NCI-H526 treated with DMSO at 0.1 percent for 48 hours (cell line): ENCODE measurements at regions not wholly inside any gene's neighbourhood (a gene's known extent, or its start where the extent isn't known, plus 50 kb on each side); places are given as distances from the start of the nearest gene placed in this dataset.
A peak's percentile ranks its signal among the peaks of the same experiment; 100 is the strongest.

Source experiments
- DNase-seq: peaks from one replicate; lab custom pipeline; 2025; lab: John Stamatoyannopoulos, UW

DNA sequence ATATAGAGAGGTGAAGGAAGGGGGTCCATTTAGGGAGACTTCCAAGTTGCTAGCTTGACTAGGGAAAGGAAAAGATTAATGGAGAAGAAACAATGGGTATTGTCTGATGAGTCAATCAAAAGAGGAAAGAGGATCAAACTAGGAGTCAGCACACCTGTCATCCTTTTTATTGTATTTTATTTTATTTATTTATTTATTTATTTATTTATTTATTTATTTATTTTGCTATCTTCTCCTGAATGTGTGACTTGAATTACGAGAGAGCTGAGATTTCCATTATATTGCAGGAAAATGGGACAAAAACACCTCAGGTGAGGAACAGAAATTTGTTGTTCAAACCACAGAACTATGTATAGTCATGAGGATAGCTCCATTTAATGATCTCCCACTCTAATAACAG is 58.9 kb downstream of the NUDT11 start:
- DNase-seq, result no peak

DNA sequence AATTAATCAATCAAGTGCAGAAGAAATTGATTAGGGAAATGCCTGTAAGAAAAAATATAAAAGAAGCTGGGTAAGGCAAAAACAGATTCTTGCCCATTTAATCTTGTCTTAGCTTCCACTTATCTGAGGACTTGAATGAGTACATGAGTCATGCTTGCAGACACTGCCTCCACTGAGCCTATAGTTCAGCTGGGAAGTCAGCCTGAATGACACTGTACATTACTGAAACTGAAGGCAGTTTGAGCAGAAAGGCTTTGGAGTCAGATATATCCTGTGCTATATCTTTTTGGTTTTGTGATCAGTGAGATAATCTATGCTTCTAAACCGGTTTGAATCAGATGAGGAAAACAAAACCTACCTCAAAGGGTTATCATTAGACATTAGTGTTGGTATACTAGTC is 61.3 kb downstream of the NUDT11 start:
- DNase-seq, result no peak

DNA sequence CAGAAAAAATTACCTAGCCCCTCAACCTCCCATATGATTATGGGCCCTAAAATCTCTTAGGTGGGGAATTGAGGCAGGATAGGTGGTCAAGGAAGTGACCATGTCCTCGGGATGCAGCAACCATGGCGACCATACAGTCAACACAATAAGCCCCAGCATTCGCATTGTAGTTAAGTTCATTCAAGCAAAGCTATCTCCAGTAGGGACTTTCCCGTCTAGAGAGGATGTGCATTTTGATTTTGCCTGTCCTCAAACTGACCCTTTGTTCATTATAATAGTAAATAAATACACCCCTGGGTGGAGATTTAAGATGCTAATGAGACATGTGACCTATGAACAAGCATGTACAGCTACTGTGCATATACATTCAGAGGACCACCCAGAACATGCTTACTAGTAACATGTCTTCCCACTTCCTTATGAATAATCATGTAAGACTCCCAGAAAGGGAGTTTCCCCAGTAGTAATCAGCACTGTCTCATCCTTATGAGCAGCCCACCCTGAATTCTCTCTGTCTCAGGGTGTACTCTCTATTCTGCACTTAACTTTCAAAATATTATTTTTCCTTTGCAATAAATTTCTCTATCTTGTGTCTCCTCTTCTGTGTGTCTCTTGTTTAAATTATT is 74.3 kb downstream of the NUDT11 start:
- DNase-seq, result no peak

DNA sequence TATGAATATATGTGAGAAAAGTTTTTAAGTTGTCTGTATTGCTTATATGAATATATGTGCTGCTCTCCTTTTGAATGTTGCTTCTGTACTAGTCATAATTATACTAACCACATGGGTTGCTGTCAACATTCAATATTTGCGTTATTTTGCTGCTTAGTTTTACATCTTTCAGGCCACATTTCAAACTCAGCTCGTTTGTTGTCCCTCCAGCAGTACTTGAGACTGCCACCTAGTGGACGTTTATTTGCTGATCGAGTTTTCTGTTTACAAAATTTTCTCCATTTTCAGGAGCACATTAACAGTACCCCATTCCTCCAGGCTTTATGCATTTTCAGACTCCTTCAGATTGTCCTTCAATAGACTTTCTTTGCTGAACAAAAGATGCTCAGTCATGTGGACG is 75.8 kb downstream of the NUDT11 start:
- peak; percentile 14 for DNase-seq

DNA sequence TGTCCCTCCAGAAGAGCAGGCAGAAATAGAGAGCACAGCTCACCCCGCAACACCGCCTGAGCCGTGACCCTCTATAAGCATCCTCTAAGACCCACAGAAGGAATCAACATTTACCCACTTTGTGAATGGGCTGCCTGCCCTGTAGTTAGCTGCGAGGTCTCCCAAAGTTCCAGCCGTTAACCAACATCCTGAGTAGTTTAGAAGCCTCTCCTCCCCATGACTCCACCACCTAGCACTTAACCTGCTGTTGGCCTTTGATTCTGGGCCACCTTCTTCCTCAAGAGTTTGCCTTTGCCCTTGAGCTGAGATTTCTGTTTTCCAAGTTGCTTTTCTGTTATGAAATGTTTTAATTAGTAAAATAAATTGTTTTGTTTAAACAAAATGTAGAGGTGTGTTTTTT is 75.8 kb downstream of the NUDT10 start:
- no peak for DNase-seq

DNA sequence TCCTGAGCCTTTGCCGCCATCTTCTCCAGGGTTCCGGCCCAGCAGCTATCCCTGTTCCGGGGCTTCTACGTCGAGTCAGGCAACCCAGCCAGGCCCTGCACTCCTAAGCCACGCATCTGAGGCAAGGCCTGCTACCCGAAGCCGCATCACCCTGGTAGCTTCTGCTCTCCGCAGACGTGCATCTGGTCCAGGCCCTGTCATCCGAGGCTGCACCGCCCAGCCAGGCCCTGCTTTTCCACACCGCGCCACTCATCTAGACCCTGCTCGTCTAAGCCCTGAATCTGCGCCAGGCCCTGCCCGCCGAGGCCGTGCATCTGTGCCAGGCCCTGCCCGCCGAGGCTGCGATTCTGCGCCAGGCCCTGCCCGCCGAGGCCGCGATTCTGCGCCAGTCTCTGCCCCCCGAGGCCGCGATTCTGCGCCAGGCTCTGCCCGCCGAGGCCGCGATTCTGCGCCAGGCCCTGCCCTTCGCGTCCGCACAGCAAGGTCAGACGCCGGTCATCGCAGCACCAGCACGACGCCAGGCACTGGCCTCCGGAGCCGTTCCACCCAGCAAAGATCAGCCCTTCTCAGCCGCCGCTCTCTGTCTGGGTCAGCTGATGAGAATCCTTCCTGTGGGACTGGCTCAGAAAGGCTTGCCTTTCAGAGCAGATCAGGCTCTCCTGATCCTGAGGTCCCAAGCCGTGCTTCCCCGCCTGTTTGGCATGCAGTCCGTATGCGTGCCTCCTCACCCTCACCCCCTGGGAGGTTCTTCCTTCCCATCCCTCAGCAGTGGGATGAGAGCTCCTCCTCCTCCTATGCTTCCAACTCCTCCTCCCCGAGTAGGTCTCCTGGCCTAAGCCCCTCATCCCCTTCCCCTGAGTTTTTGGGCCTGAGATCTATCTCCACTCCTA is 75.1 kb downstream of the NUDT10 start:
- DNase-seq, result no peak

DNA sequence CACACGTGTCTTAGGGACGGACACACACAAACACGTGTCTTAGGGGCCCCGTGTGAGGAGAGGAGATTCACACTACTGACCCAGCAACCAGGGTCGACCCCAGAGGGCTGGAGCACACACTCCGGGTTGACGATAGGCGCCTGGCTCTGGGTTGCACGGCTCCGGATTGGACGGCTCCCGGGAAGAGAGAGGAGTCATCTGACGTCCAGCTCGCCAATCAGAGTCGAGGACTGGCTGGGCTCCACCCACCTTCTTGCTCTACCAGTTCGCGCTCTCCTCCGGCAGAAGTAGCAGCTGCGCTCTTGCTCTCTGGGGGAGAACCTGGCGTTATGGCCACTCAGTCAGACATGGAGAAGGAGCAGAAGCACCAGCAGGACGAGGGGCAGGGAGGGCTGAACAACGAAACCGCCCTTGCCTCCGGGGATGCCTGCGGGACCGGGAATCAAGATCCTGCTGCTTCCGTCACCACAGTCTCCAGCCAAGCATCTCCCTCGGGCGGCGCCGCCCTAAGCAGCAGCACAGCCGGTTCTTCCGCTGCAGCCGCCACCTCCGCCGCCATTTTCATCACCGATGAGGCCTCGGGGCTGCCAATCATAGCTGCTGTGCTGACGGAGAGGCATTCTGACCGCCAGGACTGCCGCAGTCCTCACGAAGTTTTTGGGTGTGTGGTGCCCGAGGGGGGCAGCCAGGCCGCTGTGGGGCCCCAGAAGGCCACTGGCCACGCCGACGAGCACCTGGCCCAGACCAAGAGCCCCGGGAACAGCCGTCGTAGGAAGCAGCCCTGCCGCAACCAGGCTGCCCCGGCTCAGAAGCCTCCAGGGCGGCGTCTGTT is 74.3 kb downstream of the NUDT10 start:
- DNase-seq, result no peak

DNA sequence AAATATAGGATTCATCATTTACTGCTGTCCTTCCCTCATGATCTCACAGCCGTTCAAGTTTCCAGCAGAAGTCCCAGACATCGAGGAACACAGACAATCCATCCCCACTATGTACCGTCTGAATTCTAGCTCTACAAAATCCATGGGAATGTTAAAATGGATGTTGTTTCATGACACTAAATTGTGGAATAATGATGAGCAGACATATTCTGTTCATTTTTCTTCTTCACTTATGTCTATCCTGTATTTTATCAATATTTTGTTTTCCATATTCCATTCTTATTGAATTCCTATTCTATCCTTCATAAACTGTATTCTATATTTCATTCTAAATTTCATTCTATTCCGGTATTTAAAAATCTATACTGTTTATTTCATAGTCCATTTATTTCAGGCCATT is 71.8 kb downstream of the NUDT10 start:
- DNase-seq, result no peak

DNA sequence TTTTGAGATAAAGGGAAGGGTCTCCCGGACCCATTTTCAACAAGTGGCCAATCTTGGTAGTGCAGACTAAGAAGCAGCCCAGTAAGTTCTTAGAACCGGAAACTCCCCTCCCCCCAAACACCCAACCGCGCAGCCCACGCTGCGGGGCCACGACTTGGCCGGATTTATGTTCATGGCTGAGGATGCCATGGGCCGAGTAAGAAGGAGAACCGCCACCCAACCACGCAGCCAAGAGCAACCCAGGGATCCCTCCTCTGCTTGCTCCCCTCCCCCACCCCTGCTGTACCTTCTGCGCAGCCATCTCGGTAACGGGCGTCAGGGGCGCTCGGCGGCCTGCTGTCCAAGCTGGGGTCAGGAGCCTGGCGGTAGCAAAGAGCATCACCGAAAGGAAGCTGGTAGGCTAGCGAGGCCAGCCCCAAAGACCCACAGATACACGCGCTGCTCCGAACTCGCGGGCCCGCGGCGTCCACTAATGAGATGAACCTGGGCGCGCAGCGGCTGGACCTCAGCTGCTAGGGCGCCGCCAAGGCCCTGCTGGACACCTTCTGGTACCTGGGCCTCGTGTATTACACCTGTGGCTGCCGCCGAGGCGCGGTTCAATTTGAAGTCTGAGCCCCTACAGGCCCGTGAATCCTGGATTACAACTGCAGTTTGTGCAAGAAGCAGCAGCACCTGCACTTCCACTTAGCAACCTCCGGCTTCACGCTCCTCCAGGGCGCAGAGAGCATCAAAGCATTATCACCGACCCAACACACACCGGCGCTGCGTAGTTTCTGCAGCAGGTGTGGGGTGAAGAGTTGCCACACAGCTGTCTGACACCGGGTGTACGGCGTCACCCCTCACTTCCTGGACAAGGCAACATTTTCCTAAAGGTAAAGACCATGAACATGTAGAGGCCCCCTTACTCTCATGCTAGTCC is 63.4 kb downstream of the NUDT10 start:
- DNase-seq, result peak; percentile 40

DNA sequence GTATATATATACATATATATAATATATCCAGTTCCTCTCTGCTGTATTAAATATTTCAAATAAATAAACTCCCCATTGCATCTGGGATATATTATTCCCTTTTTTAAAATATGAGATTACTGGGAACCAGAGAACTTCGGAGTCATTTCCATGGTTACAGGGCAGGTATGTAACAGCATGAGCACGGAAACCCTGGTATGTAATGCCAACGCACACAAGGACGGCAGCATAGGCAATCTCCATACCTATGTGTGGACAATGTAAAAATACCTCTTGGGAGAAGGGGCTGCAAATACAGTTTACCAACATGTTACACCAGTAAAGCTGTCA is 62.8 kb downstream of the NUDT10 start:
- no peak for DNase-seq
